Panc1 (cell line): ENCODE measurements at regions not wholly inside any gene's neighbourhood (a gene's known extent, or its start where the extent isn't known, plus 50 kb on each side); places are given as distances from the start of the nearest gene placed in this dataset.

ENCODE experiments used
- POLR2AphosphoS5 ChIP-seq: IDR thresholded peaks from 2 replicates; pipeline ENCODE4 v1.6.1; 2012; ENCODE audit warnings: mild to moderate bottlenecking, low read depth, low read length, moderate library complexity
- SIN3A ChIP-seq: IDR thresholded peaks from 2 replicates; pipeline ENCODE4 v1.6.1; 2012; ENCODE audit warnings: low read depth, mild to moderate bottlenecking, low read length, moderate library complexity, borderline replicate concordance; ENCODE audit not compliant: insufficient read depth
- TCF7L2 ChIP-seq: IDR thresholded peaks from 2 replicates; pipeline ENCODE4 v1.6.1; 2011; ENCODE audit warnings: mild to moderate bottlenecking, low read depth, low read length, inconsistent platforms
- TF ChIP-seq, protein P1 (sequence below): fragments of 450-650 bp; IDR thresholded peaks from 2 replicates; pipeline ENCODE4 v1.5.1; 2017; ENCODE audit warnings: mild to moderate bottlenecking
- TF ChIP-seq, protein P2 (sequence below), 2 experiments: IDR thresholded peaks; 2 replicates each; pipeline ENCODE4 v1.6.1; 2011 to 2012; ENCODE audit warnings: low read depth in 2 of 2, control low read depth in 1 of 2, low read length in 1 of 2, mild to moderate bottlenecking in 1 of 2, moderate library complexity in 1 of 2; ENCODE audit not compliant: insufficient read depth in 1 of 2

DNA sequence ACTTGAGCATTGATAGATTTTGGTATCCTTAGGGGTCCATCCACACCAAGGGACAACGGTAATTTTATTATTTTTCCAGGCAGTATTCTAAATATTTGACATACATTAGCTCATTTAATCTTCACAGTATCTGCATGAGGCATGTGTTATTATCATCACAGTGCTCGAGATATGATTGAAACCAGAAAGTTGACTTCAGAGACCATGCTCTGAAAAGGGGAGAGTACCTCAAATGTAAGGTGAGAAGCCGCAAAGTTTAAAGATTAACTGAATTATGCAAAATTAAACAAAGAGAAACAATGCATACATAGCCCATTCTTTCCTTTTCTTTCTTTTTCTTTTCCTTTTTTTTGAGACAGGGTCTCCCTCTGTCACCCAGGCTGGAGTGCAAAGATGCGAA, 104.1 kb downstream of the SLC25A46 start:
- TF ChIP-seq, protein P1, sequence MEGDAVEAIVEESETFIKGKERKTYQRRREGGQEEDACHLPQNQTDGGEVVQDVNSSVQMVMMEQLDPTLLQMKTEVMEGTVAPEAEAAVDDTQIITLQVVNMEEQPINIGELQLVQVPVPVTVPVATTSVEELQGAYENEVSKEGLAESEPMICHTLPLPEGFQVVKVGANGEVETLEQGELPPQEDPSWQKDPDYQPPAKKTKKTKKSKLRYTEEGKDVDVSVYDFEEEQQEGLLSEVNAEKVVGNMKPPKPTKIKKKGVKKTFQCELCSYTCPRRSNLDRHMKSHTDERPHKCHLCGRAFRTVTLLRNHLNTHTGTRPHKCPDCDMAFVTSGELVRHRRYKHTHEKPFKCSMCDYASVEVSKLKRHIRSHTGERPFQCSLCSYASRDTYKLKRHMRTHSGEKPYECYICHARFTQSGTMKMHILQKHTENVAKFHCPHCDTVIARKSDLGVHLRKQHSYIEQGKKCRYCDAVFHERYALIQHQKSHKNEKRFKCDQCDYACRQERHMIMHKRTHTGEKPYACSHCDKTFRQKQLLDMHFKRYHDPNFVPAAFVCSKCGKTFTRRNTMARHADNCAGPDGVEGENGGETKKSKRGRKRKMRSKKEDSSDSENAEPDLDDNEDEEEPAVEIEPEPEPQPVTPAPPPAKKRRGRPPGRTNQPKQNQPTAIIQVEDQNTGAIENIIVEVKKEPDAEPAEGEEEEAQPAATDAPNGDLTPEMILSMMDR, result no peak
- TF ChIP-seq POLR2AphosphoS5, result no peak
- TF ChIP-seq, protein P2, sequence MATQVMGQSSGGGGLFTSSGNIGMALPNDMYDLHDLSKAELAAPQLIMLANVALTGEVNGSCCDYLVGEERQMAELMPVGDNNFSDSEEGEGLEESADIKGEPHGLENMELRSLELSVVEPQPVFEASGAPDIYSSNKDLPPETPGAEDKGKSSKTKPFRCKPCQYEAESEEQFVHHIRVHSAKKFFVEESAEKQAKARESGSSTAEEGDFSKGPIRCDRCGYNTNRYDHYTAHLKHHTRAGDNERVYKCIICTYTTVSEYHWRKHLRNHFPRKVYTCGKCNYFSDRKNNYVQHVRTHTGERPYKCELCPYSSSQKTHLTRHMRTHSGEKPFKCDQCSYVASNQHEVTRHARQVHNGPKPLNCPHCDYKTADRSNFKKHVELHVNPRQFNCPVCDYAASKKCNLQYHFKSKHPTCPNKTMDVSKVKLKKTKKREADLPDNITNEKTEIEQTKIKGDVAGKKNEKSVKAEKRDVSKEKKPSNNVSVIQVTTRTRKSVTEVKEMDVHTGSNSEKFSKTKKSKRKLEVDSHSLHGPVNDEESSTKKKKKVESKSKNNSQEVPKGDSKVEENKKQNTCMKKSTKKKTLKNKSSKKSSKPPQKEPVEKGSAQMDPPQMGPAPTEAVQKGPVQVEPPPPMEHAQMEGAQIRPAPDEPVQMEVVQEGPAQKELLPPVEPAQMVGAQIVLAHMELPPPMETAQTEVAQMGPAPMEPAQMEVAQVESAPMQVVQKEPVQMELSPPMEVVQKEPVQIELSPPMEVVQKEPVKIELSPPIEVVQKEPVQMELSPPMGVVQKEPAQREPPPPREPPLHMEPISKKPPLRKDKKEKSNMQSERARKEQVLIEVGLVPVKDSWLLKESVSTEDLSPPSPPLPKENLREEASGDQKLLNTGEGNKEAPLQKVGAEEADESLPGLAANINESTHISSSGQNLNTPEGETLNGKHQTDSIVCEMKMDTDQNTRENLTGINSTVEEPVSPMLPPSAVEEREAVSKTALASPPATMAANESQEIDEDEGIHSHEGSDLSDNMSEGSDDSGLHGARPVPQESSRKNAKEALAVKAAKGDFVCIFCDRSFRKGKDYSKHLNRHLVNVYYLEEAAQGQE (IDR thresholded peaks at IDR 0.05; ENCODE audit: insufficient read depth in 1 of 2, low read depth in 2 of 2, low read length in 1 of 2), result no peak
- no peak for TF ChIP-seq TCF7L2
- TF ChIP-seq SIN3A, result no peak
